Spleen (tissue), 7 donors: ENCODE measurements at regions not wholly inside any gene's neighbourhood (a gene's known extent, or its start where the extent isn't known, plus 50 kb on each side); places are given as distances from the start of the nearest gene placed in this dataset.
"Not testable (repeated sequence)": the region's sequence is repeated elsewhere in the genome, so short reads cannot be mapped to it uniquely, and the experiment has no call there.

ENCODE experiments used
- CTCF ChIP-seq, 11 experiments: fragments of 200-600 bp in 7 of 11; fragments of 450-650 bp in 4 of 11; sonication (generic) in 4 of 11; IDR thresholded peaks in 8 of 11; conservative IDR thresholded peaks in 3 of 11; 1 replicate in 7 of 11; 2 replicates in 4 of 11; pipeline versions ENCODE4 v1.4.0 to v1.8.0; 2016 to 2021; ENCODE audit warnings: antibody characterized with exemption in 11 of 11, inconsistent platforms in 4 of 11, mild to moderate bottlenecking in 1 of 11
- POLR2A ChIP-seq, 3 donors: fragments of 450-650 bp; IDR thresholded peaks; one replicate each; pipeline ENCODE4 v1.5.1; 2017; ENCODE audit warnings: antibody characterized with exemption in 3 of 3, mild to moderate bottlenecking in 1 of 3
- POLR2AphosphoS5 ChIP-seq, 3 donors: sonication (generic); formaldehyde crosslinking; IDR thresholded peaks; one replicate each; pipeline ENCODE4 v1.5.1; 2017; ENCODE audit warnings: antibody characterized with exemption in 3 of 3
- donor health status: DM: no; HTN: no; CAD: no; lungs with moderate emphysema.
- donor health status: DM: no; HTN: no; CAD: no.
- donor health status: DM: no; HTN: no; CAD: no.

- TF ChIP-seq CTCF (IDR thresholded peaks at IDR 0.05 in 8 of 11, conservative IDR thresholded peaks at IDR 0.05 in 3 of 11); POLR2AphosphoS5 (IDR thresholded peaks at IDR 0.05); POLR2A (IDR thresholded peaks at IDR 0.05): not testable (repeated sequence)
These were observed 99.8 kb upstream of the GOLGA6L22 start for GRCh38 chr15:22358932-22359331.
